Hepatocyte (in vitro differentiated cells): ENCODE measurements at regions not wholly inside any gene's neighbourhood (a gene's known extent, or its start where the extent isn't known, plus 50 kb on each side); places are given as distances from the start of the nearest gene placed in this dataset.

Experiments
- EZH2 ChIP-seq: fragments of 200-600 bp; sonication (generic); IDR thresholded peaks from 2 replicates; pipeline ENCODE4 v1.6.1; 2016; ENCODE audit warnings: antibody characterized with exemption, mild to moderate bottlenecking, borderline replicate concordance
- TF ChIP-seq, protein P1 (sequence below): fragments of 200-600 bp; sonication (generic); IDR thresholded peaks from 2 replicates; pipeline ENCODE4 v1.5.1; 2016; ENCODE audit warnings: antibody characterized with exemption, mild to moderate bottlenecking; ENCODE audit not compliant: poor library complexity

DNA sequence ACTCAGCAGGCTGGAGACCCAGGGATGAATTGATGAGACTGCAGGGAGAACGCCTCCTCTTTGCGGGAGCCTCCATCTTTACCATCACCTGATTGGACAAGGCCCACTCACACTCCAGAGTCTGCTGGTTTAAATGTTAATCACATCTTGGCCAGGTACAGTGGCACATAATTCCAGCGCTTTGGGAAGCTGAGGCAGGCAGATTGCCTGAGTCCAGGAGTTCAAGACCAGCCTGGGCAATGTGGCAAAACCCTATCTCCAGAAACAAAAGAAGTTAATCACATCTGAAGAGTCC lies 121.8 kb upstream of the C1orf174 start:
- TF ChIP-seq, protein P1, sequence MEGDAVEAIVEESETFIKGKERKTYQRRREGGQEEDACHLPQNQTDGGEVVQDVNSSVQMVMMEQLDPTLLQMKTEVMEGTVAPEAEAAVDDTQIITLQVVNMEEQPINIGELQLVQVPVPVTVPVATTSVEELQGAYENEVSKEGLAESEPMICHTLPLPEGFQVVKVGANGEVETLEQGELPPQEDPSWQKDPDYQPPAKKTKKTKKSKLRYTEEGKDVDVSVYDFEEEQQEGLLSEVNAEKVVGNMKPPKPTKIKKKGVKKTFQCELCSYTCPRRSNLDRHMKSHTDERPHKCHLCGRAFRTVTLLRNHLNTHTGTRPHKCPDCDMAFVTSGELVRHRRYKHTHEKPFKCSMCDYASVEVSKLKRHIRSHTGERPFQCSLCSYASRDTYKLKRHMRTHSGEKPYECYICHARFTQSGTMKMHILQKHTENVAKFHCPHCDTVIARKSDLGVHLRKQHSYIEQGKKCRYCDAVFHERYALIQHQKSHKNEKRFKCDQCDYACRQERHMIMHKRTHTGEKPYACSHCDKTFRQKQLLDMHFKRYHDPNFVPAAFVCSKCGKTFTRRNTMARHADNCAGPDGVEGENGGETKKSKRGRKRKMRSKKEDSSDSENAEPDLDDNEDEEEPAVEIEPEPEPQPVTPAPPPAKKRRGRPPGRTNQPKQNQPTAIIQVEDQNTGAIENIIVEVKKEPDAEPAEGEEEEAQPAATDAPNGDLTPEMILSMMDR, result no peak
- no peak for TF ChIP-seq EZH2
